IPS DF 19.7 (cell line): ENCODE measurements at regions not wholly inside any gene's neighbourhood (a gene's known extent, or its start where the extent isn't known, plus 50 kb on each side); places are given as distances from the start of the nearest gene placed in this dataset.
"Not testable (repeated sequence)": the region's sequence is repeated elsewhere in the genome, so short reads cannot be mapped to it uniquely, and the experiment has no call there.

Source experiments
- DNase-seq: peaks from one replicate; pipeline ENCODE4 v3.0.0-alpha.2; 2013; ENCODE audit warnings: low read depth, low spot score

DNA sequence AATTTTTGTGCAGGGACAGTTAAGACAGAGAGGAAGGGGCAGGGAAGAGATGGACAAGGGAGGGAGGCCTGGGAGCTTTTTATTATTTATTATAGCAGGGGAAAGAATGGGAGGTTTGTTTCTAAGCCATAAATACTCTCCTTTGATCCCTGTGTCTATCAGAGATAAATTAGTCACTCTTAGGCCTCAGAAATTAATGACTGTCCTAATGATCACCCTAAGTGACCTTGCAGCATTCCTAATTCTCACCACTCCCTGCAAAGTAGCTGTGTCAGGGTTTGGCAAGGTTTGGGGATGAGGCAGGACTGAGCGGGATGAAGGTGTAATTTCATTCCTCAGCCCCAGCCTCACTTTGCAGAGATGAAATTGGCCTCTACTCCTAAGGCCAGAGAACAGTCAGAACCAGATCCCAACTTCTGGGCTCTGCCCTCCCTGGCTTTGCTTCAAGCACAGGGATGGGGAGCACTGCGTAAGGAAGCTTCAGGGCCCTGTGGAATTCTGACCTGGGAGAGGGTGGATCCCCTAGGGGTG, 95.0 kb downstream of the TMEM17 start:
- DNase-seq = no peak

DNA sequence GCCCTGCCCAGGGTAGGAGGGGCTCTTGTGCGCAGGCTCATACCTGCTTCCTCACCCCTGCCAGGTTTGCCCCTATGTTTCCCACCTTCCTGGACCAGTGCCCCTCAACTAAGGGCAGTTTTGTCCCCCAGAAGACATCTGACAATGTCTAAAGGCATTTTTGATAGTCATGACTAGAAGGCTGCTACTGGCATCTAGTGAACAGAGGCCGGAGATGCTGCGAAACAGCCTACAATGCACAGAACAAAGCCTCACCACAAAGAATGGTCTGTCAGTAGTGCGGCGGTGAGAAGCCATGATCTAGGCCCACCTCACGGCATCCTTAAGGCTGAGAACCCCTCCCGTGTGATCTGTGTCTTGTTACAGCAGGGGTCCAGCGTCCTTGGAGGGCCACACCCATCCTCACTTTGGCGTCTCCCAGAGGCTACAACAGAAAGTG, 96.0 kb downstream of the TMEM17 start:
- no peak for DNase-seq

DNA sequence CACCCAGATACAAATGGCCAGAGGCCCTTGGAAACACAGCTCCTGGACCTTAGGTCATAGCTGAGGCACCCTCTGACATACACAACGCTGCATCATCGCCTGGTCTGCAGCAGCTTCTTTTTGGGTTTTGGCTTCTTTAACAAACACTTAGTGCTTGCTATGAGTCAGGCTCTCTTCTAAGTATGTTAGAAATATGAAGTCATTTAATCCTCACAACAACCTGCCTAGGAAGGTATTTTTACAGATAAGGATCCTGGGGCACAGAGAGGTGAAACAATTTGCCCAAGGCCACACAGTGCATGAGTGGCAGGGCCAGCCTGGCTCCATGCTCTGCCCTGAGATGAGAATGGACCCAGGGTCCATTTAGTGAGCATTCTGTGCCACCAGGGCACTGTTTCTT, 96.6 kb downstream of the TMEM17 start:
- DNase-seq = no peak

DNA sequence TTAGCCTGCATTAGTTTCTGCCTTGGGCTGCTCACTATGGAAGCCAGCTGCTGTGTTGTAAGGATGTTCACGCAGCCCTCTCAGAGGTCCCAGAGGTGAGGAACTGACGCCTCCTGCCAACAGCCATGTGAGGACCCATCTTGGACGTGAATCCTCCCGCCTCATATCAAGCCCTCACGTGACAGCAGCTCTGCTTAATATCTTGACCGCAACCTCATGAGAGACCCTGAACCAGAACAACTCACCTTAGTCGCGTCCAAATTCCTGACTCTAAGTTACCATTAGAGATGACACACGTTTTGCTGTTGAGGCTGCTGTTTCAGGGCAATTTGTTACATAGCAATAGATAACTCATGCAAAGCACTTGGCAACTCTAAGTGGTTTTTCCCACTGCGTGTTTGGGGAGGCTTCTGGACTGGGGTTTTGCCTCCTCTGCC, 97.7 kb downstream of the TMEM17 start:
- no peak for DNase-seq

DNA sequence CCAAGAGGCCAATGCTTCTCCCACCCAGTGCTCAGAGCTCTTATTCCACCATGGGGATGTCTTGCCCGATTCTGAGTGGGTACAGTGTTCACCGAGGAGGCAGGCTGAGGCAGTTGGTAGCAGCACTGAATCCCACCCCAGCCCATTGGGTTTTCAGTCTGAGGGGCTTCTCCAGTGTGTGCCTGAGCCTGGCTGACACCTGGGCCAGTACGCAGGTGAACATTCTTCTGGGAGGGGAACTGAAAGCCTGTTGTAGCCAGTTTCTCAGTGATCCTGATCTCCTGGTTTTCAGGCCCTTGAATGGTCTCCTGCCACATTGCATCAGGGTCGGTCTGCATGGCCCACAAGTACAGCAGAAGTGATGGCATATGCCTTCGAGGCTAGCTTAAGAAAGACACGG, 98.2 kb downstream of the TMEM17 start:
- DNase-seq = no peak

DNA sequence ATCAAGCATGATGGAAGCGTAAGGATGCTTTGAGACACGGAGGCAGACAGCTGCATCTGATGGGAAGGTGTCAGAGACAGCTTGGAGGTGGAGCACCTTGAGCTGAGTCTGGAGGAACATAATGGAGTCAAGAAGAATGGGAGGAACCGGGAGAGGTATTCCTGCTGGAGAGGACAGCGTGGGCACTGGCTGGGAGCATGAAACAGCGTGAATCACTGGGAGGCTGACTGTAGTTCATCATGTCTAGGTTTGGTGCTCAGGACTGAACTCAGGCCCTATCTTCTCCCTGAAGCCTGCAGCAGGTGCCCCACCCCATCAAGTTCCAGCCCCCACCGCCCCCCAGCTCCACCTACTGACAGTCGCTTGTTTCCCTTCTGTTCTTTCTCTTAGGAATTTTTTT, 98.6 kb downstream of the TMEM17 start:
- no peak for DNase-seq

DNA sequence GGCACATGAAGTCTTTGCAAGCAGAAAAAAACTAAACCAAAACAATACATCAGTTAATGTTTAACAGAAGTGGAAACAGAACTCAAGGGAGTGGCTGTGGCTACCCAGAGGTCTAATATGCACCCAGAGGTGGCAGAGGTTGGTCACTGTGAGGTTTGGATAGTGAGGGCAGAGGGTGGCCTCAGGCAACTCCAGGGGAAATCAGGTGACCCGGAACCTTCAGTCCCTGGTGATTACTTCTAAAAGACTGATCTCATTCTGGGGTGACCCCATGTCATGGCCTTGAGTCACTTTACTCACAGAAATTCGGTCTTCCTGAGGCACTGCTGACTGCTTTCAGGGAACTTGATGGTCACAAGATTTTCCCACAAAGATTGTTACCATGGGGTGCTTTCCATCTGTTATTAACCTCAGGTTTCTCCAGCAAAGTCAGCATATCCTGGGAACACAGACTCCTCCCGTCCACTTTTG, 99.4 kb downstream of the TMEM17 start:
- DNase-seq = no peak

DNA sequence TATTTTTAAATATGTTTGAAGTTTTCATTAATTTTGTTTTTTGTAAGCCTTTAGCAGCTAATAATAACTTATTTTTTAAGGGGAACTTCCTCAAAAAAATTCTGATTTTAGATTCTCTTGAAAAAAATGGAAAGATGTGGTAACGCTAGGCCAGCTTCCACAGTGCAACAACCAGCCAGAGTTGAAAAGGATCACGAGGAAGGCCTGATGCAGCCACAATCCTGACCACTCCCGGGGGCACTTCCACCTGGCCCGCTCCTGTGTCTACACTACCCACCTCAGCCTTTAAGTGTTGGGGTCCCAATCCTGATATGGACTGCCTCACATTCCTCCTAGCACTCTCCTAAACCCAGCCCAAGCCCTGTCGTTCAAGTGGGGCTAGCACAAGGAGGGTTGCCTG, 101.1 kb downstream of the TMEM17 start:
- no peak for DNase-seq

DNA sequence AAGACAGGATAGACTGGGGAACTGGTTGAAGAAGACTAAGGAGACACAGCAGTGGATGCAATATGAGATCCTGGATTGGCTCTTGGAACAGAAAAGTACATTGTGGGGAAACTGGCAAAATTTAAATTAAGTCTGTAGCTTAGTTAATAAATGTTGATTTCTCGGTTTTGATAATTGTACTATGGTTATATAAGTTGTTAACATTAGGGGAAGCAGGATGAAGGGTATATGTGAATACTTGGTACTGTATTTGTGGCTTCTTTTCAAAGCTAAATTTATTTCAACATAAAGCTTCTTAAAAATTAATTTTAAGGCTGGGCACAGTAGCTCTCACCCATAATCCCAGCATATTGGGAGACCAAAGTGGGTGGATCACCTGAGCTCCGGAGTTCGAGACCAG, 103.8 kb downstream of the TMEM17 start:
- DNase-seq = no peak

DNA sequence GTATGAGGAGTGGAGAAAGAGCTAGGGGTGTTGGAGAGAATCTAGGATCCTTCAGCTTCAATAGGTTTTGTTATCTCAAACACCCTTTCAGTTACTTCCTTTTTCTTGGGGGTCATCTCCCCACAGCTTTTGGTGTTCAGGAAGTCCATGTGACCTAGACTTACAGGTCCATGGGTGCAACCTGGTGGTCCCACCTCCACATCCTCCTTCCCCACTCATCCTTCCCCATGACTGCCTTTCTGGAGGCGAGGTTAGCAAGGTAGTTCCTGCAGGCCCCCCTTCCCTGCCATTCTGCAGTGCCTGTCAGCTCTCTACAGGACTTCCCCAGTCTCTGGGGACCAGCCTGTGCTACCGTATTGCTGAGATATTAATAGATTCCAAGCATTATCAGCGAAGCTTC, 107.6 kb downstream of the TMEM17 start:
- no peak for DNase-seq

DNA sequence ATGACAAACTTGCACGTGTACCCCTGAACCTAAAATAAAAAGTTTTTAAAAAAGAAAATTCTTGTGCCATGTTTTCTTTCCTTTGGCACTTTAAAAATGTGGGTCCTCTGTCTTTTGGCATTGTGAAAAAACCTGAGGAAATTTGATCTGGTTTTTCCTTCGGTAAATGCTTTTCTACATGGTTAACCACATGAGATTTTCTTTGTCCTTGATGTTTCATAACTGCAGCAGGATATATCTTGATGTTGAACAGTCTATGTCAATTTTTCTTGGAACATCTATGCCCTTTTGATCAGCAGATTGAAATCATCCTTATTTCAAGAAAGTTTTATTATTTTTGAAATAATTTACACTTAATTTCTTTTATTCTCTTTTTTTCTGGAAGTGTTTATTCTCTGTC, 109.1 kb downstream of the TMEM17 start:
- DNase-seq = no peak

DNA sequence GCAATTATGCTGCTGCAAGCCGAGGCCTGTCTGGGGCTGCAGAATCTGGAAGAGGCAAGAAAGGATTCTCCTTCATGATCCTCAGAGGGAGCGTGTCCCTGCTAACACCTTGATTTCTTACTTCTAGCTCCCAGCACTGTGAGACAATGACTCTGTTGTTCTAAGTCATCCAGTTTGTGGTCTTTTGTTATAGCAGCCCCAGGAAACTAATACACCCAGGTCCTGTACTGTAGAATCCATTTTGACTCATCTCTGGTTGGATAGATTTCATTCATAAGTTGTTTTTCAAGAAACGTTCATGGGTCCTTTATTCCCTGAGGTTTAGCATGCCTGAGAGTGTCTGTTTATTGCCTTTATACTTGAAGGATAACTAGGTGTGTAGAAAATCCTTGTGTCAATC, 112.7 kb downstream of the TMEM17 start:
- no peak for DNase-seq

DNA sequence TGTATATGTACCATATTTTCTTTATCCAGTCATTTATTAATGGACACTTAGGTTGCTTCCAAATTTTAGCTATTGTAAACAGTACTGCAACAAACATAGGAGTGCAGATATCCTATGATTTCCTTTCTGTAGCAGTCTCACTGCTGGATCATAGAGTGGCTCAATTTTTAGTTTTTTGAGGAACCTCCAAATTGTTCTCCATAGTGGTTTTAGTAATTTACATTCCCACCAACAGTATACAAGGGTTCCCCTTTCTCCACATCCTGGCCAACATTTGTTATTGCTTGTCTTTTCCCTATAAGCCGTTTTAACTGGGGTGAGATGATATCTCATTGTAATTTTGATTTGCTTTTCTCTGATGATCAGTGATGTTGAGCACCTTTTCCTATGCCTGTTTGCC, 114.3 kb downstream of the TMEM17 start:
- DNase-seq = no peak

DNA sequence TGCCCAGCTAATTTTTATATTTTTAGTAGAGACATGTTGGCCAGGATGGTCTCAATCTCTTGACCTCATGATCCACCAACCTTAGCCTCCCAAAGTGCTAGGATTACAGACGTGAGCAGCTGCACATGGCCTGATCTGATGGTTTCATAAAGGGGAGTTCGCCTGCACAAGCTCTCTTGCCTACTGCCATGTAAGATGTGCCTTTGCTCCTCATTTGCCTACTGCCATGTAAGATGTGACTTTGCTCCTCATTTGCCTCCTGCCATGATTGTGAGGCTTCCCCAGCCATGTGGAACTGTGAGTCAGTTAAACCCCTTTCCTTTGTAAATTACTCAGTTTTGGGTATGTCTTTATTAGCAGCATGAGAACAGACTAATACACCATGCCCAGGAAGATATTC, 119.6 kb downstream of the TMEM17 start:
- DNase-seq = not testable (repeated sequence)

DNA sequence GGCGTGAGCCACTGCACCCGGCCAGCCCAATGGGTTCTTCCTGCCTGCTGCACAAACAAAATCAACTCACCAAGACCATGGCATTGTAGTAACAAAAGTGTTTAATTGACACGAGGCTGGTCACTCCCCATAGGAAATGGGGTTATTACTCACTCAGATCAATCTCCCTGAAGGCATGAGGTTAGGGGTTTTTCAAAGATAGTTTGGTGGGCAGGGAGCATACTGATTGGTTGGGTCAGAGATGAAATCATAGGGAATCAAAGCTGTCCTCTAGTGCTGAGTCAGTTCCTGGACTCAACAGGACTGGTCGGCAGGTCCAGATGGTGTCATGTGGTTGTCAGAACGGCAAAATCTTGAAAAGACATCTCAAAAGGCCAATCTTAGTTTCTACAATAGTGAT, 122.1 kb downstream of the TMEM17 start:
- no peak for DNase-seq

DNA sequence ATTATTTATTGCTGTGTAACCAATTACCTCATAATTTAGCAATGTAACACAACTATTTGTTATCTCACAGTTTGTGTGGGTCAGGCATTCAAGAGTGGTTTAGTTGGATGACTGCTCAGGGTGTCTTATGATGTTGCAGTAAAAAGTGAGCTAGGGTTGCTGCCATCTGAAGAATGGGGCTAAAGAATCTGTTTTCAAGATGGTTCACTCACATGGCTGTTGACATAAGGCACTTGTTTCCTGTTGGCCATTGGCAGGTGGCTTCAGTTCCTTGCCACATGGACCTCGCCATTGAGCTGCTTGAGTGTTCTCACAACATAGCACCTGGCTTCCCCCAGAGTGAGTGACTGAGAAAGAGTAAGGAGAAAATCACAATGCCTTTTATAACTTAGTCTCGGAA, 123.2 kb downstream of the TMEM17 start:
- no peak for DNase-seq

DNA sequence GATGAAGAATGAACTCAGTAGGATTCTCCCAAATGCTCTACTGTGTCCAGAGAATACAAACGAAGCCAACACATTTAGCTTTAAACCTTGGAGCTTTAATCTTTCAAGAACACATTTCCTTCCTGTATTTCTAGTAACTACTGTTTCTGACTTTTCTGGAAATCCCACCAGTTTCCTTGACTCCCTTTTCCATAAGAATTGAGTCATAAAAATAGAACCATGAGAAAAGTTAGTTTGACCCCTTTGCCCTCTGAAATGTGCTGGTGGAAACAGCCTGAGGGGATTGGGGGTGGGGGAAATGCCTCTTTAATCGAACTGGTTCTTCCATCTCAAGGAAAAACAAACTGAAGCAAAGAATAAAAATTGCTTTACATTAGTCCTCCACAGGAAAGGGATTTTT, 123.9 kb downstream of the TMEM17 start:
- DNase-seq = no peak

DNA sequence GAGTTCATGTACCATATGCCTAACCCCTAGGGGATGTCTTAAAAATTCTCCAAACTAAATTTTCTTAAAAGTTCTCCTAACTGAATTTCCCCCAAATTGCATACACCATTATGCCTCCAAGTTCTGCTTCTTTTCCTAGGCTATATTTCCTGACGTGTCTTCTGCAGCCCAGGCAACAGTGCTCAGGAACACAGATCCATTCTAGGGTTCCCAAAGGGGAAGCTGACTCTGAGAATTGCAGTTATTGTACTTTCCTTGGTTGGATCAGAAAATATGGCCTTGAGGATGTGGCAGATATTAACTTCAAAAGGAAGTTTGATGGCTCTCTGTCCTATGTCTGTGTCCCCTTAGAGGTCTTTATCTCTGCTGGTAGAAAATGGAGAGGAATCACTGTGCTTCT, 124.3 kb downstream of the TMEM17 start:
- no peak for DNase-seq

DNA sequence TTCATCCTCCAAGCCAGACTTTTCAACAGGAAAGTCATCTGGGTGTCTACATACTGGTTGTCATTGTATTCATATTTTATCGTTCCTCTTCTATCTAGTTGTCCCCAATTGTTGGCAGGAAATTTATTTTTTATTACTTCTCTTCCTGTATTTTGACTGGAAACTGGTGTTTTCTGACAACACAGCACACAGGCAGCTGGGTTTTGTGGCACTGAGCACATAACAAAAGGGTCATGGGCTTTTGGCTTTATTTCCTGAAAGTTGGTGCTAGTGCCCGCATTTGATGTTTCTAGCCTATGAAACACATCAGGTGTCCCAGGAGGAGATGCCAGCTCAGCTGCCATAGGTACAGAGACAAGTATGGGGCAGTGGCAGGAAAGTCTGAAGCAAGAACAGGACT, 126.4 kb downstream of the TMEM17 start:
- no peak for DNase-seq

DNA sequence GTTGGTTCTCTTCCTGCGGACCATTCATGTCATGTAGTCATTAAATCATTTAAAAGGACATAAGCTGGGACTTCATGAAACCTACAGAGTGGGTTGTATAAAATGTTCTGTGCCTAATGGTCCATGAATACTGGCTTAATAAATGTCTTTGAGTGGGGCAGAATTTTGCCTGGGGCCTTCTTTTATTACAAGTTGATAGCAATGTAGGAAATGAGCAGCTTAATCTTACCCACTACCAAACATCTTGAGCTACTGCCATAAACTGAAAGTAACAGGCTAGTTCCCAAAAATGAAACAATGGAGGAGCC, 130.9 kb downstream of the TMEM17 start:
- DNase-seq = no peak

DNA sequence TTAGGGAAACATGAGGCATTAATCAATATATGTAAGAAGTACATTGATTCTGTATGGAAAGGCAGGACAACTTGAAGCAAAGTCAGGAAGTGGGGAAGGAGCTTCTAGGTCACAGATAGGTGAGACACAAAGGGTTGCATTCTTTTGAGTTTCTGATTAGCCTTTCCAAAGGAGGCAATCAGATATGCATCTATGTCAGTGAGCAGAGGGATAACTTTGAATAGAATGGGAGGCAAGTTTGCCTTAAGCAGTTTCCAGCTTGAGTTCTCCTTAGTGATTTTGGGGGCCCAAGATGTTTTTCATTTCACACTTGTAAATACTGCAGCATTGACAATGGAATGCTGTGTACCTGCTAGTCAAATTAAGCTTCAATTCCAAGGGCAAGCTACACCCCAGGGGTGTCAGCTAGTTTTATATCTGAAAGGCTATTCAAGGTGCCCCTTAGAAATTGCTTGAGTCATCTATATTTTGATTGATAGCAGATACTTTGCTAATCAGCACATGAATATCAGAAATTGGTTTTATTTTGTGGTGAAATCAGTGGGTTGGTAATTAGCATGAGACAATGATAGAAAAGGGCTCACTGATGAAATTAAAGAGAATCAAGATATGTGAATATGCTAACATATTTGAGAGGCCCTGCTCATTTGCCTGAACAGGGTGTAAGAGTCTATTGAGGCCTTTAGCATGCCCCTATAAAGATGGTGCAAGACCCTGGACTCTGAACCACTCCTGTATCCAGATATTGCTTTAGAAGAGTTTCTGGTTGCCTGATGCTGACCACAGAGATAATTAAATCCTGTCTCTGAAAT, 131.5 kb downstream of the TMEM17 start:
- DNase-seq = no peak

DNA sequence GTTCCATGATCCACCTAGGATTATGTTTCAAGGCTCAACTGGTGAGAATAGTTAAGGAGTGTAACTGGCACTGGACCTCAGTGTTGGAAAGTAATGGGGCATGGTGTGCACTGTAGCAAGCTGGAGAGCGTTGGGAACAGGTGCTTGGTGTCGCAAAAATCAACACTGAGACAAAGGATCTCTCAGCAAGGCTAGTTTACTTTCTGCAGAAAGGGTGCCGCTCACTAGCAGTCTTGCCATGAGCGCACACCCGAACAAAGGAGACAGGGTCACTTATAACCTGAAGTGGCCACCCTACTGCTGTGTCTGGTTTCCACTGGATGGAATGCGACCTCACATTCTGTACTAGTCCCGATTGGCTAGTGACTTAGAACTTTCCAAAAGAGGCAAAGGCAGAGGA, 133.2 kb downstream of the TMEM17 start:
- no peak for DNase-seq

DNA sequence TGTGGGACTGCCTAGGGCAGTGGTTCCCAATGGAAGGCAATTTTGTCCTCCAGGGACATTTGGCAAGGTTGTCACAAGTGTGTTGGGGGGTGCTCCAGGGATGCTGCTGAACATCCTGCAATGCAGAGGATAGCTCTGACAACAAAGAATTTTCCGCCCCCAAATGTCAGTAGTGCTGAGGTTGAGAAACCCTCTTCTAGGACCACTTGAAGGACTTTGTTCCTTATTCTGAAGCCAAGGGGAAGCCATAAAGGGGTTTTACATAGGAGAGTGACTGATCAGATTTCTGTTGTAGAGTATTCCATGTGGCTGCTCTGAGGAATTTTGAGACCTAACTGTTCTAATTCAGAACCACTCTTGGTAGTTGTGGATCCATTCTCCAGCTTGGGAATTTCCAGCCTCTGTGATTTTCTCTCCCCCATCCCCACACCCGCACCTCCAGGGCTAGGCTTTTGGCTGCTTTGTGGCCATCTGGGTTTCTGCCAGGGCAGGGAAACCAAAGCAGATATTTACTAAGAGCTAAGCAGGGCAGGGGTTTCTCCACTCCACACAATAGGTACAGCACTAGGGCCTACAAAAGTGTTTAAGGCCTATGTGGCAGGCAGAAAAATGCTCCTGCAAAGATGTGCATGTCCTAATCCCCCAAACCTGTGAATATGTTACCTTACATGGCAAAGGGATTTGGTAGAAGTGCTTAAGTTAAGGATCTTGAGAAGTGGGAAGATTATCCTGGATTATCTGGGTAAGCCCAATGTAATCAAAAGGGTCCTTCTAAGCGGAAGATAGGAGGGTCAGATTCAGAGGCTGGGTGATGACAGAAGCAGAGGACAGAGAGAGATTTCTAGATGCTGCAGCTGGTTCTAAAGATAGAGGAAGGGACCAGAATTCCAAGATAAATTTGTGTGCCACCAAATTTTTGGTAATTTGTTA, 135.4 kb downstream of the TMEM17 start:
- DNase-seq = no peak
